Lower leg skin (tissue), 3 donors: ENCODE measurements at regions not wholly inside any gene's neighbourhood (a gene's known extent, or its start where the extent isn't known, plus 50 kb on each side); places are given as distances from the start of the nearest gene placed in this dataset.

Experiments used
- CTCF ChIP-seq, 3 donors: fragments of 450-650 bp; IDR thresholded peaks; one replicate each; pipeline ENCODE4 v1.5.1; 2016; ENCODE audit warnings: antibody characterized with exemption in 3 of 3, mild to moderate bottlenecking in 3 of 3, moderate library complexity in 2 of 3
- POLR2A ChIP-seq, 2 donors: fragments of 450-650 bp; IDR thresholded peaks; one replicate each; pipeline ENCODE4 v1.6.1; 2016 to 2017; ENCODE audit warnings: antibody characterized with exemption in 2 of 2, mild to moderate bottlenecking in 1 of 2, moderate library complexity in 1 of 2

GRCh38 chr5:88495810-88496209 lies 227.2 kb upstream of the TMEM161B start:
- TF ChIP-seq POLR2A (IDR thresholded peaks at IDR 0.05) (no peak), CTCF (IDR thresholded peaks at IDR 0.05) (no peak)
